HepG2 (cell line): ENCODE measurements at regions not wholly inside any gene's neighbourhood (a gene's known extent, or its start where the extent isn't known, plus 50 kb on each side); places are given as distances from the start of the nearest gene placed in this dataset.

Experiments
- ATAC-seq: fragments of 200-7000 bp; cut with Tn5 transposase; 3 replicates; pipeline ENCODE4 v1.9.1; 2020; ENCODE audit warnings: mild to moderate bottlenecking, moderate library complexity
- BruUV-seq: library from RNA; stranded (reverse); fragments of 400-500 nt; replicated peaks from 2 replicates; lab custom pipeline; 2021; lab: Mats Ljungman, UMichigan
- CTCF ChIA-PET: fragments of 300-600 bp; formaldehyde crosslinking; extraction: SDS; loops from one replicate; lab custom pipeline; 2021; ENCODE audit warnings: low total read pairs, inconsistent platforms, low intra/inter-chr PET ratio; lab: Yijun Ruan, JAX
- POLR2A ChIA-PET: fragments of 350-600 bp; sonication (Branson Sonifier 250); formaldehyde crosslinking; loops from one replicate; lab custom pipeline; 2020; ENCODE audit warnings: antibody characterized with exemption, inconsistent platforms; lab: Yijun Ruan, JAX
- DNase-seq: peaks from one replicate; pipeline ENCODE4 v3.0.0-alpha.2; 2015; ENCODE audit warnings: low spot score
- FAIRE-seq: peaks from 3 replicates; lab custom pipeline; 2011; peaks lifted over from hg19 to GRCh38; lab: Jason Lieb, UNC
- H2AFZ ChIP-seq: one replicate; pipeline ENCODE4 v1.6.1; 2011; ENCODE audit warnings: low read length, inconsistent platforms
- H3K27ac ChIP-seq: fragments of 300-600 bp; 3 replicates; pipeline ENCODE4 v1.8.0; 2011; ENCODE audit warnings: mixed run types, mild to moderate bottlenecking, mixed read lengths, low read length, inconsistent platforms; ENCODE audit not compliant: insufficient read depth; ENCODE audit errors: extremely low read length
- H3K27me3 ChIP-seq, 2 experiments: fragments of 200-600 bp in 1 of 2; 2 replicates in 1 of 2; 3 replicates in 1 of 2; pipeline versions ENCODE4 v1.6.0 to v1.8.0; 2011; ENCODE audit warnings: low read length in 2 of 2, mild to moderate bottlenecking in 2 of 2, moderate library complexity in 2 of 2, inconsistent platforms in 1 of 2; ENCODE audit not compliant: insufficient read depth in 2 of 2, control insufficient read depth in 1 of 2
- H3K36me3 ChIP-seq, 2 experiments: fragments of 200-600 bp in 1 of 2; replicated peaks in 1 of 2; 2 replicates in 1 of 2; 3 replicates in 1 of 2; pipeline versions ENCODE4 v1.5.1 to v1.8.0; 2011; ENCODE audit warnings: low read length in 2 of 2, inconsistent platforms in 1 of 2; ENCODE audit not compliant: insufficient read depth in 2 of 2, control insufficient read depth in 1 of 2
- H3K4me1 ChIP-seq: 2 replicates; pipeline ENCODE4 v1.5.1; 2012; ENCODE audit warnings: low read length, inconsistent platforms; ENCODE audit not compliant: insufficient read depth
- H3K4me2 ChIP-seq: 2 replicates; pipeline ENCODE4 v1.6.0; 2011; ENCODE audit warnings: low read depth, low read length, inconsistent platforms
- H3K4me3 ChIP-seq, 3 experiments: fragments of 200-600 bp in 1 of 3; sonication (generic), shearing (Covaris generic) in 1 of 3; replicated peaks in 1 of 3; 2 replicates each; pipeline ENCODE4 v1.5.1; 2011 to 2016; ENCODE audit warnings: low read length in 3 of 3, inconsistent platforms in 2 of 3, low read depth in 2 of 3, mild to moderate bottlenecking in 2 of 3, control low read depth in 1 of 3, mixed read lengths in 1 of 3; ENCODE audit not compliant: insufficient read depth in 1 of 3
- H3K79me2 ChIP-seq: one replicate; pipeline ENCODE4 v1.6.1; 2011; ENCODE audit warnings: low read length, inconsistent platforms; ENCODE audit not compliant: insufficient read depth
- H3K9ac ChIP-seq: 2 replicates; pipeline ENCODE4 v1.6.0; 2011; ENCODE audit warnings: mild to moderate bottlenecking, low read depth, low read length, inconsistent platforms; ENCODE audit not compliant: insufficient read depth
- H3K9me3 ChIP-seq: 2 replicates; pipeline ENCODE4 v1.5.1; 2012; ENCODE audit warnings: mild to moderate bottlenecking, low read length
- H4K20me1 ChIP-seq: 2 replicates; pipeline ENCODE4 v1.6.0; 2011; ENCODE audit warnings: inconsistent platforms, mild to moderate bottlenecking, low read length, moderate library complexity; ENCODE audit not compliant: insufficient read depth
- ADNP ChIP-seq: sonication (generic); formaldehyde crosslinking; IDR thresholded peaks from 2 replicates; pipeline ENCODE4 v1.4.0; 2020; ENCODE audit warnings: missing genetic modification reagents
- HOXA3 ChIP-seq: sonication (generic); formaldehyde crosslinking; IDR thresholded peaks from 2 replicates; pipeline ENCODE4 v1.5.0; 2020; ENCODE audit warnings: missing genetic modification reagents
- MBNL3 ChIP-seq: fragments of 250-450 bp; sonication (Bioruptor Pico); conservative IDR thresholded peaks from 2 replicates; pipeline ENCODE4 v1.8.0; 2022; ENCODE audit warnings: mild to moderate bottlenecking, inconsistent platforms
- MEIS1 ChIP-seq: sonication (generic); formaldehyde crosslinking; IDR thresholded peaks from 2 replicates; pipeline ENCODE4 v1.9.0; 2021; ENCODE audit warnings: mild to moderate bottlenecking, missing genetic modification reagents, moderate library complexity, borderline replicate concordance
- PRDM15 ChIP-seq: sonication (generic); formaldehyde crosslinking; IDR thresholded peaks from 2 replicates; pipeline ENCODE4 v1.4.0; 2020; ENCODE audit warnings: missing genetic modification reagents
- SYNCRIP ChIP-seq: fragments of 200-400 bp; formaldehyde crosslinking; IDR thresholded peaks from 2 replicates; pipeline ENCODE4 v1.6.1; 2018; ENCODE audit warnings: mild to moderate bottlenecking, low read depth, low read length; ENCODE audit not compliant: insufficient read depth
- TCF12 ChIP-seq, 2 experiments: fragments of 450-650 bp in 1 of 2; sonication (generic) in 1 of 2; formaldehyde crosslinking in 1 of 2; IDR thresholded peaks; 2 replicates each; pipeline versions ENCODE4 v1.6.1 to v1.8.0; 2017 to 2022; ENCODE audit warnings: antibody characterized with exemption in 1 of 2, mild to moderate bottlenecking in 1 of 2, missing genetic modification reagents in 1 of 2, moderate library complexity in 1 of 2
- ZNF207 ChIP-seq: fragments of 450-650 bp; IDR thresholded peaks from 2 replicates; pipeline ENCODE4 v1.6.1; 2016; ENCODE audit warnings: antibody characterized with exemption, borderline replicate concordance
- ZNF333 ChIP-seq: sonication (generic); formaldehyde crosslinking; IDR thresholded peaks from 2 replicates; pipeline ENCODE4 v1.4.0; 2020; ENCODE audit warnings: mild to moderate bottlenecking, missing genetic modification reagents, borderline replicate concordance
- WGBS: methylation state at CpG from one replicate; pipeline ENCODE4 v1.1.6; 2017; ENCODE audit warnings: low lambda C conversion rate; 5-methylcytosine and 5-hydroxymethylcytosine counted together
- in situ Hi-C: cut with HindIII; loops from 2 replicates; pipeline ENCODE4 v1.10.0; 2017; ENCODE audit warnings: low pct_unique_long_range_greater_than_20kb; ENCODE audit not compliant: extremely low pct_ligation_motif_present
- intact Hi-C: fragments of 100-400 bp; cut with micrococcal nuclease; formaldehyde crosslinking; loops from one replicate; pipeline ENCODE4 v1.10.0; 2022; ENCODE audit not compliant: unreplicated experiment

GRCh38 chr1:18038051-18038450, 69.5 kb upstream of the IGSF21 start:
- no peak overlapping the region for H3K4me2 ChIP-seq
- ChIA-PET CTCF (no interaction called here), POLR2A (no interaction called here)
- no peak overlapping the region for H2AFZ ChIP-seq
- peaks cover 0 to 1% of the 10 kb centered on the region in 2 experiments; a peak in 2 of 5 replicates for H3K27me3 ChIP-seq
- ATAC-seq (no peak), DNase-seq (no peak), FAIRE-seq (no peak)
- no peaks in the 10 kb centered on the region for H3K4me1 ChIP-seq
- WGBS = 4% methylated on average over 4 of the region's 4 CpGs
- no peaks in the 10 kb centered on the region for H3K79me2 ChIP-seq
- no peaks in the 10 kb centered on the region for H3K36me3 ChIP-seq
- intact Hi-C loops (no loop called here), in situ Hi-C loops (no loop called here)
- H4K20me1 ChIP-seq = no peaks in the 10 kb centered on the region
- BruUV-seq = no TSS peak
- no peak overlapping the region for H3K9ac ChIP-seq
- no peak overlapping the region for H3K27ac ChIP-seq
- TF ChIP-seq ADNP = no peak
- no peak for TF ChIP-seq MEIS1 (CRISPR knock-in tag)
- TF ChIP-seq HOXA3 = no peak
- no peak for TF ChIP-seq PRDM15
- TF ChIP-seq MBNL3 (CRISPR knock-in tag) = no peak
- H3K9me3 ChIP-seq = no peaks in the 10 kb centered on the region
- H3K4me3 ChIP-seq = no peak overlapping the region

DNA sequence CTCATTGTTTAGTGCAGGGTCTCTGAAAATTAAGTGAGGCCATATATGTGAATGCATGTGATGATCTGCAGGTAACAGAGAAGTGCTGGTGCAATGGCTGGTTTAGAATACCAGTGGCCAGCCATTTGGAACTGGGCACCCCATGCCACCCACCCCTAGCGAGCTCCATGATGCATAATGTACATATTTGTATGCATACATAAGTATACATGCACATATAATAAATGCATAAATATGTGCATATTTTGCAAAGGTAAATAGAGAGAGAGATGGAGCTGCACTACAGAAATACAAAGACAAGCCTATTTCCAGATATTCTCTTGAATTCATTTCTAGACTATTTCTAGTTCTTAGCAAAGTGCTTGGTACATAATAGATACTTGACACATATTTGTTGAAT, 68.5 kb upstream of the IGSF21 start:
- no peaks in the 10 kb centered on the region for H3K36me3 ChIP-seq
- H3K4me2 ChIP-seq = no peak overlapping the region
- TF ChIP-seq SYNCRIP (no peak), ZNF333 (CRISPR knock-in tag) (no peak), ZNF207 (no peak), TCF12 (IDR thresholded peaks at IDR 0.05) (no peak), TCF12 (CRISPR knock-in tag; IDR thresholded peaks at IDR 0.05) (no peak)
- DNase-seq (no peak), ATAC-seq (no peak), FAIRE-seq (no peak)
- H4K20me1 ChIP-seq = no peaks in the 10 kb centered on the region
- H3K79me2 ChIP-seq = no peaks in the 10 kb centered on the region
- 0% methylated on average over 1 of the region's 1 CpG for WGBS
- H3K9me3 ChIP-seq = no peaks in the 10 kb centered on the region
- in situ Hi-C loops = no loop called here
- H3K4me3 ChIP-seq = no peak overlapping the region
- H3K27ac ChIP-seq = no peak overlapping the region
- H2AFZ ChIP-seq = no peak overlapping the region
- no peaks in the 10 kb centered on the region for H3K4me1 ChIP-seq
- CTCF ChIA-PET = no interaction called here
- no peak overlapping the region for H3K9ac ChIP-seq
- BruUV-seq = no TSS peak
- POLR2A ChIA-PET = no interaction called here
- no peaks in the 10 kb centered on the region; a peak in 3 of 5 replicates for H3K27me3 ChIP-seq
- intact Hi-C loops = no loop called here
